SK-N-MC (cell line): ENCODE measurements at regions not wholly inside any gene's neighbourhood (a gene's known extent, or its start where the extent isn't known, plus 50 kb on each side); places are given as distances from the start of the nearest gene placed in this dataset.

Experiments
- EZH2 ChIP-seq: fragments of 200-600 bp; sonication (generic); IDR thresholded peaks from one replicate; pipeline ENCODE4 v1.6.1; 2017; ENCODE audit warnings: antibody characterized with exemption
- POLR2AphosphoS5 ChIP-seq: IDR thresholded peaks from 2 replicates; pipeline ENCODE4 v1.6.1; 2012; ENCODE audit warnings: mild to moderate bottlenecking, low read depth, low read length, borderline replicate concordance

DNA sequence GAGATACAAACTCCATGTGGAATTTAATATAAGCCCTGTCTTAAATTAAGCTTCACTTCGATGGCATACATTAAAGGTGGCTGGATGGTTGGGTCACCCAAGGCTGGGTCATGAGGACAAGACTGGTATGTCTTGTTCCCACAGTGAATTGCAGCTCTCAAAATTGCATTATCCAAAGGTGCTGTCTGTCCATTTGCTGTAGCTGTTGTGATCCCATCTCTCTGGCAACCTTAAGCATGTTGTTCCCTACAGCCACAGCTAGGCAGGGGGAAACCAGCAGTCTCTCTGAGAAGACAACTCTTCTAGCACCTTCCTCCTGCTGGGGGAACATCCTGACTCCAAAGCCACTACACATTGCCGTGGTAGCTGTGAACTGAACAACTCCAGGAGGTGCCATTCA, 187.0 kb downstream of the NUAK1 start:
- TF ChIP-seq POLR2AphosphoS5 (no peak), EZH2 (no peak)
